IPS DF 4.7 (cell line): ENCODE measurements at regions not wholly inside any gene's neighbourhood (a gene's known extent, or its start where the extent isn't known, plus 50 kb on each side); places are given as distances from the start of the nearest gene placed in this dataset.
A peak's percentile ranks its signal among the peaks of the same experiment; 100 is the strongest.
"Not testable (repeated sequence)": the region's sequence is repeated elsewhere in the genome, so short reads cannot be mapped to it uniquely, and the experiment has no call there.

Source experiments
- DNase-seq: peaks from one replicate; pipeline ENCODE4 v3.0.0-alpha.2; 2013; ENCODE audit warnings: low spot score; ENCODE audit errors: extremely low read depth

DNA sequence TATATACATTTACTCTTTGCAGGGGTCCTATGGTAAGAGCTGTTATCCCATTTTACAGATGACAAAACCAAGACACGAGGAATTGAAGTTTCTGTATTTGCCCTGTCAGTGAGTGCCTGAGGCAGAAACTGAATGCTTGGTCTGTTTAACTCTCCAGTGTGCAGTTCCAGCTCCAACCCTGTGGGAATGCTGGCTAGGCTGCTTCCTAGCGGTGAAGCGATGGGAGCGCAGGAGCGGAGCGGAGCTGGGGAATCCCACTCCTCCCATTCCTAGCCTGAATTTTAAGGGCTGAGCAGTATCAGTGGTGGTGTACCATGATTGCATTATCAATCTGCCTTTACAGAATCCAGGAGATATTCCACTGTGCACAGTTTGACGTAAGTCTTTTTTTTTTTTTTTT lies 202.3 kb downstream of the LRRC70 start:
- no peak for DNase-seq

DNA sequence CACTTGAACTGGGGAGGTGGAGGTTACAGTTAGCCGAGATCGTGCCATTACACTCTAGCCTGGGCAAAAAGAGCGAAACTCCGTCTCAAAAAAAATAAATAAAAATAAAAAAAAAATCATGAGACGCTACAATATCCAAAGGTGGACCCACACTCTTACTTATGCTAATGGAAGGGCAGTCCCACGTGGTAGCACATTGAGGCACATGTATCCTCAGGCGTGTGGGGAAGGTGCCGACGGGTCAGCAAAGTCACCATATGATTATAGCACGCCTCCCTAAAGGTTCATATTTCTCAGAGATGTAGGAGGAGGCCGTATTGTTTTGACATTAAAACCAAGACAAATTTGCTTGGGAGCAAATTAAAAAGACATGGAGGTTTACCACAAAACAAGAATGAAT lies 201.6 kb downstream of the LRRC70 start:
- DNase-seq, result no peak

DNA sequence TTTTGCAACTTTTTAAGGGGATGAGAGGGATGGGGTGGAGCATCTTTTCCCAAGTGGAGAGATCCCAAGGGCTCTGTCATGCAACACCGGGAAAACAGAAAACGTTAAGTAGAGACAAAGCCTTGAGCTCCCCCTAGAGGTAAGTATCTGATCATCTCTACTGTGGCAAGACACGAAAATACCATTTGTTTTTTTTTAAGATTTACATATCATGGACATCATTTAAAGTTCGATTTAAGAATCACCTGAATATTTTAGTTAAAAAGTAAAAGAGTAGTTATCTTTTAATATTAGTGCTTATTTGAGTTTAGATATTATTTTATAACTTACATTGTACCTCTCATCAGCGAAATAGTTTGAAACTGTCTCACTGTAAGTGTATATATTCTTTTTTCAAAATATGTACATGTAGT lies 200.4 kb downstream of the LRRC70 start:
- peak; percentile 46 for DNase-seq

DNA sequence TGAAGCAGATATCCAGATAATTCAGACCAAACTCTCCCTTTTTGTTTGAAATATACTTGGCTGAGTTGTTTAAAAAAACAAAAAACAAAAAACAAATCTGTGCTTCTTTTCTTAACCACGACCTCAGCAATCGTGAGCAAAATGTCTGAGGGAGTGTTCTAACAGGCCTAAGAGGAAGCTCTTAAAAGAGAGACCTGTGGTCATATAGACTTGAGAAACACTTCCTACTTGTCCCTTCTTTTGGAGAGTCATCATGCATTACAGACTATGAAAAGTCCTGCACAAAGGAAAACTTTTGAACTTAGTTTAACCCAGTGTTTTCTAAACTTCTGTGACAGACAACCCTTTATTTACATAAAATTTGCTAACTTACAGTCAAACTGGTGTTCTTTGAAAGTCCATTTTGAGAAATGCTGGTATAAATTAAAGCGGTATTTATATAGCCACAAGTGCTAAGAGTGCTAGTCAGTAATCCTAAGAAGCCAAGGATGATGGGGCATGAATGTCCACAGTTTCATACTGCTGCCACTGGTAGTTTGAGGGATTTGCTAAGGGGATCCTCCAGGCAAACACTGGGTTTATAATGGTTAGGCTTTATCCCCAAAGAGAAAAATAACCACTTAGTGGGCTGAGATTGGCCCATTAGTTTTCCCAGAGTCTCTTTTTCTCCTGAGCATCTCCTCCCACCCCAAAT lies 199.8 kb downstream of the LRRC70 start:
- no peak for DNase-seq

DNA sequence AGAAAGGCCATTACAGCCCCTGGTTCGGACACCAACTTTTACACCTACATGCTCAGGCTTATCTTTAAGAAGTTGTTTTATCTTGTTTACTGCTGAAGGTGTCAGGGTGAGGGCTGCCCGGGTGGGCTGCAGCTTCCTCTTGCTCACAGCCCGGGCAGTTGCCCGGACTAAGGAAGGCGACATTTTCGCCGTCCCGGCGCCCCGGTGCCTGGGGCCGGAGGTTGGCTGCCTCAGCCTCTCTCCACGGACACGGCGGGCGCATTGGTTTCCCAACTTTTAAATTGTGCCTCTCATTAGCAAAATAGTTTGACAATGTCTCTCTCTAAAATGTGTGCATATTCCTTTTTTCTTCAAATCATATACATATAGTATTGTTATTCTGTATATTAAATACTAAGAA lies 198.5 kb downstream of the LRRC70 start:
- DNase-seq, result not testable (repeated sequence)

DNA sequence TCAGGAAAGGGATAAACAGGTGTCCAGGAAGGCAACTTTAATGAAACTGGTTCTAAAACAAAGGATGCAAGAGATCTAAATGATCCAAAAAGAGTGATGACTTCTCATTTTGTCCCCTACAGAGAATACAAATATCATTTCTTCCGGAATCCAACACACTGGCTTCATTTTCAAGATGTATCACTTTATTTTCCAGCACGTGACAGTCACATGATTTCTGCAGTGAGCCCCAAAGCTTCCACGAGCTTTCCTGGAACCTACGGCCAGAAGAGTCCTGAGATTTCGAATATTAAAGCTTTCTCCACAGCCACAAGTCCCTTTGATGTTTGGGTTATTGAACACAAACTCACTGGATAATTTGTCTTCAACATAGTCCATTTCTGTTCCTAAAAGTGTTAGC lies 198.0 kb downstream of the LRRC70 start:
- DNase-seq, result not testable (repeated sequence)

DNA sequence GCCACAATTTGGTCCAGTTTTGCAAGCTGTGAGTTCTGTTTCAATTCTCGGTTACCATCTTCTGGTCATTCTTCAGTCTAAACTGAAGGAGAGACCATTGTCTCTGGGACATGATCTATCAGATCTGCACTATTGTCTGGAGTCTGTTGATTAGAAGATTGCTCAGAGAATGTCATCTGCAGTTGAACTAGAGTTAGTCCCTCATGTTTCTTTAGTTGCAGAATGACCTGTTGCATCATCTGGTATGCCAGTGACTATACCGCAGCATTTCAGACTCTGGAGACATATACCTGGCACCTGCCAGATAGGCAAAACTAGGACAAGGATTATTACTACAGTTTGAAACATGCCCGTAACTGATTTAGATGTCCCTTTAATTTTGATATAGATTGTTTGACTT lies 194.8 kb downstream of the LRRC70 start:
- no peak for DNase-seq

DNA sequence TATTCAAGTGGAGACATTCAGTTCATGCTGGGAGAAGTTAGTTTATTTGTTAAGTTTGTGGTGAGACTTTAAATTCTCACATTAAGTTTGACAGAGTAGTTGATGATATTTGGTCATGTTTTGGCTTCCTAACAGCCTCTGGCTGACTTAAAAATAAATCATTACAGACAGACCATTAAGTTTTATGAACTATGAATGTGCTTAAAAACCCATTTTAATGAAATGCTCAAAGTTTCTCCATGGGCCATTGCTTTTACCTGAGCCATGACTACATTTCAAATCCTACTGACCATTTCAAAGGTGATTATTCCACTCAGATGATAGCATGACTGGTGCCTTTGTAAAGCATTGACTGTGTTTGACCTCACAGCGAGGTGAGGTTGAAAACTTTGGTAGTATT lies 192.7 kb downstream of the LRRC70 start:
- no peak for DNase-seq

DNA sequence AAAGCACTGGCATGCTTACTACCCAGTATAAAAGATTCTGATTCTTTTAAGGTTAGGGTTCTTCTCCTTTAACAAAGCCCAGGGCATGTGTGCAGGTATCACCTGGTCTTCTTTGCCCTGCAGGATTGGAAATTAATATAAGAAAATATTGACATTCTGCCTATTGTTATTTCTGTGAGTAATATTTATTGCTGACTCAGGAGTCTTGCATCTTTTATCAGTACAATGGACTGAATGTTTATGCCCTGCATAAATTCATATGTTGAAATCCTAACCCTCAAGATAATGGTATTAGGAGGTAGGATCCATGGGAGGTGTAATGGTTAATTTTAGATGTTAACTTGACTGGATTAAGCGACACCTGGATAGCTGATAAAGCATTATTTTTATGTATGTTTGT lies 189.0 kb downstream of the LRRC70 start:
- DNase-seq, result no peak

DNA sequence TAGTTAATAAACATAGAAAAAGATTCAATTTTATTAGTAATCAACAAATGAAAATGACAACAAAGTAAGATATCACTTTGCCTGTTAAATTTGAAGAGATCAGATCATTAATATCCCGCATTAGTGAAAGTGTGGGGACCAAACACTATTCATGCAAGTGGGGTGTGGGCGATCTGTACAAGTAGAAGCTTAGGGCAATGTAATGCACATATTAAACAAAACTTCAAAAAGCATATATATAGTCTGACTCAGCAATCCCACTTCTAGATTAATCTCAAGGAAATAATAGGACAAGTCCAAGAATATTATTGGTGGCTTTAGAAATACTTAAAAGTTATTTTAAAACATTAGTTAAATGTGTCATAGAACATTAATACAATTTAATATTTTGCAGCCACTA lies 188.5 kb downstream of the LRRC70 start:
- no peak for DNase-seq

DNA sequence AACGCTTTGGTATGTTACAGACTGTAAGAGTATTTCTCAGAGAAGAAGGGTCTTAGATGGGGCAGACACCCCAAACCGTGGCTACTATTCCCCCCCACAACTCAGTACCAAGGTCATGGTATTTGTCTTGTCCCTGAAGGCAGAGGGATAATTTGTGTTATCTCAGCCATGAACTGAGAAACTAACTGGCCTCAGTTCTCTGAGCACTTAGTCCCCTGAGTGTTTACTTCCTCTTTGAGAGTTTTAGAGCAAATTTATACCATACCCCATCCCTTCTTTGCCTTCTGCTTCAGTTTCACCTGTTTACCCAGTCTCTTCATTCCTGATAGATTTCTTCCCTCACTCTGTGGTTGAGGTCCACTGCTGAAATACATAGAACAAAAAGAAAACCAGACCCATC lies 183.9 kb downstream of the LRRC70 start:
- DNase-seq, result no peak

DNA sequence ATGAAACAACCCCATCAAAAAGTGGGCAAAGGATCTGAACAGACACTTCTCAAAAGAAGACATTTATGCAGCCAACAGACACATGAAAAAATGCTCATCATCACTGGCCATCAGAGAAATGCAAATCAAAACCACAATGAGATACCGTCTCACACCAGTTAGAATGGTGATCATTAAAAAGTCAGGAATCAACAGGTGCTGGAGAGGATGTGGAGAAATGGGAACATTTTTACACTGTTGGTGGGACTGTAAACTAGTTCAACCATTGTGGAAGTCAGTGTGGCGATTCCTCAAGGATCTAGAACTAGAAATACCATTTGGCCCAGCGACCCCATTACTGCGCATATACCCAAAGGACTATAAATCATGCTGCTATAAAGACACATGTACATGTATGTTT lies 179.1 kb downstream of the LRRC70 start:
- DNase-seq, result not testable (repeated sequence)

DNA sequence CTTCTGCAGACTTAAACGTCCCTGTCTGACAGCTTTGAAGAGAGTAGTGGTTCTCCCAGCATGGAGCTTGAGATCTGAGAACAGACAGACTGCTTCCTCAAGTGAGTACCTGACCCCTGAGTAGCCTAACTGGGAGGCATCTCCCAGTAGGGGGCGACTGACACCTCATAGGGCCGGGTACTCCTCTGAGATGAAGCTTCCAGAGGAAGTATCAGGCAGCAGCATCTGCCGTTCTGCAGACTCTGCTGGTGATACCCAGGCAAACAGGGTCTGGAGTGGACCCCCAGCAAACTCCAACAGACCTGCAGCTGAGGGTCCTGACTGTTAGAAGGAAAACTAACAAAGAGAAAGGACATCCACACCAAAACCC lies 174.4 kb downstream of the LRRC70 start:
- DNase-seq, result not testable (repeated sequence)

DNA sequence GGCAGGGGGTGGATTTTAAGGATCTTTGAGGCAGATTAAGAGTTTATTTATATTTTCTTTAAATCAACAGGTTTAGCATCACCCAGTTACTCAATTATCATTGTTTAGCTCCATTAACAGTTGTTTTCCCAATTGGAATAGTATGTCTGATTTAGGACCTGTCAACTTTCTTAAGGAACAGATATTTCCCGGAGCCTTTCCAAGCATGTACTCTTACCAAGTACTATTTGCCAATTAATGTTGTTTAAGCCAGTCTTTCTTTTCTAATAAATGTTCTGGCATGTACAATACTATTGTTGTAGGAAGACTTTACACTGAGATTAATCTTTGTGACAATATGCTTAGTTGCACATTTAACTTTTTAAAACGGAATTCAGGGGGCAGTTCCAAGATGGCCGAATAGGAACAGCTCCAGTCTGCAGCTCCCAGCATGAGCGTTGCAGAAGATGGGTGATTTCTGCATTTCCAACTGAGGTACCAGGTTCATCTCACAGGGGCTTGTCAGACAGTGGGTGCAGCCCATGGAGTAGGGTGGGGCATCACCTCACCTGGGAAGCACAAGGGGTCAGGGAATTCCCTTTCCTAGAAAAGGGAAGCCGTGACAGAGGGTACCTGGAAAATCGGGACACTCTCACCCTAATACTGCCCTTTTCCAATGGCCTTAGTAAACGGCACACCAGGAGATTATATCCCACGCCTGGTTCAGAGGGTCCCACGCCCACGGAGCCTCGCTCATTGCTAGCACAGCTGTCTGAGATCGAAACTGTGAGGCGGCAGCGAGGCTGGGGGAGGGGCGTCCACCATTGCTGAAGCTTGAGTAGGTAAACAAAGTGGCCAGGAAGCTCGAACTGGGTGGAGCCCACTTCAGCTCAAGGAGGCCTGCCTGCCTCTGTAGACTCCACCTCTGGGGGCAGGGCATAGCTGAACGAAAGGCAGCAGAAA lies 173.7 kb downstream of the LRRC70 start:
- DNase-seq, result not testable (repeated sequence)

DNA sequence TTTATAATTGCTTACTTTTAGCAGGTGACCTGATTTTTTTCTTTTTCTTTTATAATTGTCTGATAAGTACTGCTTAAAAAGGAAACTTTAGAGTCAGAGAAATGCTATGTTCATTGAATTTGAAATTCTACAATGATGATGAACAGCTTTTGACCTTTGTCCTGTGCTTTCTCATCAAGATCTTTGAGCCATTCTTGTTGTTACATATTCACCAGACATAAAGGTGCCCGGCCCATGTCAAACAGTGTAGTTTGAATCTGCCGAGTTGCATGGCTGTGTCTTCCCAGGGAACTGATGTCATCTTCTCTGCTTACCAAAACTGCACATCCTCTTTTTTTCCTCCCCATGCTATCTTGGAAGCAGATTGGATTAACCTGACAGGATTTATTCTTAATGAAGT lies 163.6 kb downstream of the LRRC70 start:
- DNase-seq, result no peak

DNA sequence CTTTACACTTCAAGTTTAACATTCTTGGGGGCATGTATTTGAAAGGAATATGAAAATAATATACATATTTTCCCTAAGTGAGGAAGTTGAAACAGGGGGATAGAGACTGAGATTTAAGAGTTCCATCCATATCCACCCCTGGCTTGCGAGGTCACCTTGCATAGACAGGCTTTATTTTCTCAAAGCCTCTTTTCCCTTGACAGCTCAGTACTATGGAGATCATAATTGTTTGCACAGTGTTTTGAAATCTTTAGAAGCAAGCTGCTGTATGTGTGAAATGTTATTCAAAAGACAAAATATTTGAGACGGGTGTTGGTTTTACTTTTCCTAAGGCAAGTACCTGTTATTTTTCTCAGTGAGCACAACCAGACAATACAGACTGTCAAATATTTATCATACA lies 163.1 kb downstream of the LRRC70 start:
- DNase-seq, result no peak

DNA sequence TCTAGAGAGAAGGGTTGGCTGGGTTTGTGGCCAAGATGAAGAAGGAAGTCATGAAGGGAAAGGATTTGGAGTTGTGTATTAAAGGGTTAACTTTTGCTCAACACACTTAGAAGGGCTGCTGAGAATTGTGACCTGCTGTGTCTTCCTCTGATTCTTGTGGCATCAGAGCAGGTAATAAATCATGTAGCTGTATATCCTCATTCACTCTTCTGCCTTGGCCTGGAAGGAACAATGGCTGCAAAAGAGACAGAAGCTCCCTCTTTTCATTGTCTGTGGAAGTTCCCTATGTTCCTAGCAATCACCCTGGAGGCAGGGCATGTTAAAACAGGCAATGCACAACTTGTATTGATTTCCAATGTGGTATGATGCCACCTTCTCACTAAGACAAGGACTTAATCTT lies 159.1 kb downstream of the LRRC70 start:
- DNase-seq, result no peak

DNA sequence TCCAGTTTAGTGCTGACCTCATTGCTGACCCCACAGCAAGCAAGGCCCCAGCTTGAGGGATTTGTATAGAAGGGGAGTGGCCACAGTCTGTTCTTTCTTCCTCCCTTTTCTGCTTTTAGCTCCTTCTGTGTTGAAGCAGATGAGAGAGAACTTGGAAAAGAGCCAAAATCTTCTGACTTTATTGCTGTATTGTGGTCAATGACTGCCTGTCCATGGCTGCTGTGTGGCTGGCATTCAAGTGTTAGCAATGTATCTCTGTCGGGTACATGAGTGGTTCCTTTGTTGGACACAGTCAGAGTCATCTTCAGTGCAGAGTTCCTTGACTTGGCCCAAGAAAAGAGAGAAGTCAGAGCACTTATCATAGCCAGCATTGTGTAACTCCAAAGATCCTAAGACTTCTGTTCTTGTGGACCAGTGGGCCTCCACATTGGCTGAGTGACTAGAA lies 154.1 kb downstream of the LRRC70 start:
- DNase-seq, result no peak

DNA sequence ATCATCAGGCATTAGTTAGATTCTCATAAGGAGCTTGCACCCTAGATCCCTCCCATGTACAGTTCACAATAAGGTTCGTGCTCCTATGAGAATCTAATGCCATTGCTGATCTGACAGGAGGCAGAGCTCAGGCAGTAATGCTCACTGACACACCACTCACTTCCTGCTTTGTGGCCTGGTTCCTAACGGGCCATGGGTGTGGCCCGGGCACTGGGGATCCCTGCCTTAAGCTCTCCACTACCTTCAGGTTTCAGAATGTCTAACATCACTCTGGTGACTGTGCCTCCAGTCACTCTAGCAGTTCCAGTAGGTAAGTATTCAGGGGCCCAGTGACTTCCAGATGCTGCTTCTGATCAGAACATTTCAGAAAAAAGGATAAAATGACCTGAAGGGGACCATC lies 152.4 kb downstream of the LRRC70 start:
- no peak for DNase-seq

DNA sequence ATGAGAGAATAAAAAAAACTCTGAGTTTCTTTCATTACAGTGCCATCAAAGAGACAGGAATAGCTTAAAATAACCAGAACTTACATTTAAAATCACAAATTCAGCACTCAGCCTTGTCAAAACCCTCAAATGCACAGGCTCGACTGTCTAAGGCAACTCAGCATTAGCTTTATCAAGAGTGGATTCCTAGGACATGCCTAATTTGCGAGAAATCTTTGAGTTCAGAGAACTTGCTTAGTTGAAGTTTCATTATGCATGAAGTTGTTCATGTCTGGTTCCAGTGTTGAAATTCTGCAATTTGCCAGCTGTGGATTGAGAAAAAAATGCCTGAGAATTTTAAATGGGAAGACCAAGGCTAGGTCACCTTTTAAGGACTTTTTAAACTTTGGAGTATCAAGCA lies 151.1 kb downstream of the LRRC70 start:
- DNase-seq, result no peak

DNA sequence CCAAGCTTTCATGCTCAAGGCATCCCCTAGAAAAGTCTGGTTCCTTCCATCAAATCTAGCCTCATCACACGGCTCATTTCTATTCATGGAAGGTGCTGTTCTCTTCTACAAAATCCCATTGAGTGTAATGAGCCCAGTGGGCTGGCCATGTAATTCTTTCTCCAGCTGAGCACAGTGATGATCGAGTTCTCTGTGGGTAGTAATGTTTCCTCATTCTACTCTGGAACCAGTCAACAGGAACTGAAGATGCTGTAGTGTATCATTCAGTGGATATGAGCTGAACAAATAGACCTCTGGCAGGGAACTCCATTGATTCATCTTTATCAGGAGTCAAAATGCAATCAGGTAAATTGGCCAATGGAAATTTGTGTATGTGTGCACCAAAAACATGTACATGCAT lies 149.2 kb downstream of the LRRC70 start:
- no peak for DNase-seq

DNA sequence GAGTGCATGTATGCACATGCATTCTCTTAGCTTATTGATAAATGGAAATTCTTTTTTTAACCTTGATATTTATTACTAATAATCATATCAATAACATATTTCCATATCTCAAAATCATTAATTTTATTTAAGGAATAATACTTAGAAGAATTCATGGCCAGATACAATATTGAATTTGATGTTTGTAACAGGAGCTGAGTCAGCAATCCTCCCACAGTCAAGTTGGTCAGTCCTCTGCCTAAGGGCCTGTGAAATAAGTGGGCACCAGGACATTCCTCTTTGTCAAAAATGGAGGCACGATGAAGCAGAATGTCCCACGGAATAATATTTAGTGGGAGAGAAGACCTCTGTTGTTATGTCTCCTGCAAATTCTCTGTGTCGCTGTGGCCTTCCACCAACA lies 148.6 kb downstream of the LRRC70 start:
- no peak for DNase-seq

DNA sequence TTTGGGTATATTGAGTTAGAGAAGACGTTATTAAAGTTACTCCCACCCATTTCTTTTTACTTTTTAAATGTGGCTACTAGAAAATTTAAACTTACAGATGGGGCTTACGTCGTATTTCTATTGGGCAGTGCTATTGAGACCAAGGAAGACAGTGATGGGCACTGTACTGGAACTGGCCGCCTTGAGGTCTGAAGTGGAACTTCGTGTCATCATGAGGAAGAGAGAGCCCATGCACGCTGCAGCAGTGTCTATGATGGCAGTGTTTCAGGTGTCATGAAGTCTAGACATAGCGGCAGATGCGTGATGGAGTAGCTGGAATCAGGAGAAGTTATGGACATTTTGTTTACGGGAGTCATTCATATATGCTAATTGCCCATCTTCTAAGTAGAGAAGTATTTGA lies 143.7 kb downstream of the LRRC70 start:
- DNase-seq, result no peak
